PC-9 (cell line): ENCODE measurements at regions not wholly inside any gene's neighbourhood (a gene's known extent, or its start where the extent isn't known, plus 50 kb on each side); places are given as distances from the start of the nearest gene placed in this dataset.
A peak's percentile ranks its signal among the peaks of the same experiment; 100 is the strongest.

Experiments used
- BruUV-seq: library from RNA; stranded (reverse); fragments of 400-500 nt; replicated peaks from 2 replicates; lab custom pipeline; 2021; lab: Mats Ljungman, UMichigan
- CTCF ChIA-PET: fragments of 300-600 bp; sonication (Branson Sonifier 250); formaldehyde crosslinking; loops from one replicate; lab custom pipeline; 2022; ENCODE audit warnings: antibody characterized with exemption; lab: Charles Lee
- POLR2A ChIA-PET: fragments of 300-600 bp; sonication (Branson Sonifier 250); formaldehyde crosslinking; loops from one replicate; lab custom pipeline; 2022; ENCODE audit warnings: antibody characterized with exemption; ENCODE audit not compliant: unreplicated experiment; lab: Charles Lee
- DNase-seq, 2 experiments: peaks; one replicate each; pipeline versions ENCODE4 v3.0.0 to v3.0.0-alpha.2; 2015 to 2022; ENCODE audit warnings: mixed read lengths in 1 of 2
- H2AFZ ChIP-seq: fragments of 200-600 bp; sonication (generic); 2 replicates; pipeline ENCODE4 v1.8.1; 2017; ENCODE audit warnings: antibody characterized with exemption
- H3F3A ChIP-seq: fragments of 200-600 bp; sonication (generic); 2 replicates; pipeline ENCODE4 v1.8.1; 2017; ENCODE audit warnings: antibody characterized with exemption, mild to moderate bottlenecking, low read depth; ENCODE audit not compliant: insufficient read depth
- H3K27ac ChIP-seq: fragments of 200-600 bp; sonication (generic); 2 replicates; pipeline ENCODE4 v1.6.1; 2016; ENCODE audit warnings: mixed run types
- H3K27me3 ChIP-seq: fragments of 200-600 bp; sonication (generic); 2 replicates; pipeline ENCODE4 v1.6.1; 2016; ENCODE audit warnings: low read depth, mixed run types; ENCODE audit not compliant: insufficient read depth
- H3K36me3 ChIP-seq: fragments of 200-600 bp; sonication (generic); 2 replicates; pipeline ENCODE4 v1.6.1; 2016; ENCODE audit warnings: low read depth, mixed run types
- H3K4me1 ChIP-seq: fragments of 200-600 bp; sonication (generic); replicated peaks from 2 replicates; pipeline ENCODE4 v1.6.1; 2016; ENCODE audit warnings: mixed run types; ENCODE audit not compliant: insufficient read depth
- H3K4me2 ChIP-seq: fragments of 200-600 bp; sonication (generic); 2 replicates; pipeline ENCODE4 v1.6.1; 2017; ENCODE audit warnings: mixed run types
- H3K4me3 ChIP-seq: fragments of 200-600 bp; sonication (generic); 2 replicates; pipeline ENCODE4 v1.6.1; 2016; ENCODE audit warnings: mixed run types
- H3K79me2 ChIP-seq: fragments of 200-600 bp; sonication (generic); 2 replicates; pipeline ENCODE4 v1.6.1; 2017; ENCODE audit warnings: low read depth, mixed run types
- H3K9me2 ChIP-seq: fragments of 200-600 bp; sonication (generic); 2 replicates; pipeline ENCODE4 v1.8.1; 2017; ENCODE audit warnings: mild to moderate bottlenecking; ENCODE audit not compliant: insufficient read depth
- H3K9me3 ChIP-seq: fragments of 200-600 bp; sonication (generic); 2 replicates; pipeline ENCODE4 v1.8.1; 2016; ENCODE audit warnings: low read depth; ENCODE audit not compliant: insufficient read depth
- H4K20me1 ChIP-seq: fragments of 200-600 bp; sonication (generic); 2 replicates; pipeline ENCODE4 v1.8.1; 2017; ENCODE audit not compliant: insufficient read depth
- EZH2 ChIP-seq: fragments of 200-600 bp; sonication (generic); IDR thresholded peaks from 2 replicates; pipeline ENCODE4 v1.8.0; 2017; ENCODE audit warnings: antibody characterized with exemption, low read depth
- intact Hi-C: fragments of 100-400 bp; cut with micrococcal nuclease; formaldehyde crosslinking; loops from one replicate; pipeline ENCODE4 v1.10.0; 2022; ENCODE audit not compliant: unreplicated experiment
- TF ChIP-seq, protein P1 (sequence below): fragments of 200-600 bp; sonication (generic); conservative IDR thresholded peaks from 2 replicates; pipeline ENCODE4 v1.6.1; 2017; ENCODE audit warnings: mixed run types, antibody characterized with exemption, mild to moderate bottlenecking, moderate library complexity

DNA sequence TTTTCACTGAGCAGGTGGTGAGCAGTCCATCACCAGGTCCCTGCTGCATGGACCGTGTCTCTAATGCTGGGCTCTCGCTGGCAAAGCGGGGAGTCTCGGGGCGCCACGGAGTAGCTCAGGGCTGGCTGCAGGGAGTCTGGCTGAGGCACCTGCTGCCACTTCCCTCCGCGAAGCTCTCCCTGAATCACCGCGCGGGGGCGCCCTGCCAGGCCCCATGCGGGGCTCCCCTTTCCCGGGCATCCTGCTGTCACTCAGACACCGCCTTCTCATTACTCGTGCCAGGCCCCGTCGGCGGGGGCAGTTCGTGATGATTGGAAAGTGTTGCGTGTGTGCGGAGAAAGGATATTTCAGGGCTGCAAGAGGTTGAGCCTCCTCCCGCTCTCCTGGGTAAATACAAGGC is 335.8 kb downstream of the IRX2 start:
- H3K4me2 ChIP-seq = no peak overlapping the region
- H3K79me2 ChIP-seq = no peaks in the 10 kb centered on the region
- no peaks in the 10 kb centered on the region for H3K9me3 ChIP-seq
- peaks cover 100% of the 10 kb centered on the region for H3K27me3 ChIP-seq
- no peaks in the 10 kb centered on the region for H3F3A ChIP-seq
- ChIA-PET POLR2A (no interaction called here), CTCF (no interaction called here)
- no peak overlapping the region for H2AFZ ChIP-seq
- no peaks in the 10 kb centered on the region for H3K4me1 ChIP-seq
- H3K27ac ChIP-seq = no peak overlapping the region
- intact Hi-C loops = no loop called here
- no peaks in the 10 kb centered on the region for H4K20me1 ChIP-seq
- TF ChIP-seq, protein P1, sequence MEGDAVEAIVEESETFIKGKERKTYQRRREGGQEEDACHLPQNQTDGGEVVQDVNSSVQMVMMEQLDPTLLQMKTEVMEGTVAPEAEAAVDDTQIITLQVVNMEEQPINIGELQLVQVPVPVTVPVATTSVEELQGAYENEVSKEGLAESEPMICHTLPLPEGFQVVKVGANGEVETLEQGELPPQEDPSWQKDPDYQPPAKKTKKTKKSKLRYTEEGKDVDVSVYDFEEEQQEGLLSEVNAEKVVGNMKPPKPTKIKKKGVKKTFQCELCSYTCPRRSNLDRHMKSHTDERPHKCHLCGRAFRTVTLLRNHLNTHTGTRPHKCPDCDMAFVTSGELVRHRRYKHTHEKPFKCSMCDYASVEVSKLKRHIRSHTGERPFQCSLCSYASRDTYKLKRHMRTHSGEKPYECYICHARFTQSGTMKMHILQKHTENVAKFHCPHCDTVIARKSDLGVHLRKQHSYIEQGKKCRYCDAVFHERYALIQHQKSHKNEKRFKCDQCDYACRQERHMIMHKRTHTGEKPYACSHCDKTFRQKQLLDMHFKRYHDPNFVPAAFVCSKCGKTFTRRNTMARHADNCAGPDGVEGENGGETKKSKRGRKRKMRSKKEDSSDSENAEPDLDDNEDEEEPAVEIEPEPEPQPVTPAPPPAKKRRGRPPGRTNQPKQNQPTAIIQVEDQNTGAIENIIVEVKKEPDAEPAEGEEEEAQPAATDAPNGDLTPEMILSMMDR = no peak; the same call in 1 of the 2 replicates
- TF ChIP-seq EZH2 = no peak
- no peaks in the 10 kb centered on the region for H3K9me2 ChIP-seq
- no TSS peak for BruUV-seq
- DNase-seq = peak in 1 of 2 experiments; percentile 11
- no peaks in the 10 kb centered on the region for H3K36me3 ChIP-seq
- no peak overlapping the region for H3K4me3 ChIP-seq

DNA sequence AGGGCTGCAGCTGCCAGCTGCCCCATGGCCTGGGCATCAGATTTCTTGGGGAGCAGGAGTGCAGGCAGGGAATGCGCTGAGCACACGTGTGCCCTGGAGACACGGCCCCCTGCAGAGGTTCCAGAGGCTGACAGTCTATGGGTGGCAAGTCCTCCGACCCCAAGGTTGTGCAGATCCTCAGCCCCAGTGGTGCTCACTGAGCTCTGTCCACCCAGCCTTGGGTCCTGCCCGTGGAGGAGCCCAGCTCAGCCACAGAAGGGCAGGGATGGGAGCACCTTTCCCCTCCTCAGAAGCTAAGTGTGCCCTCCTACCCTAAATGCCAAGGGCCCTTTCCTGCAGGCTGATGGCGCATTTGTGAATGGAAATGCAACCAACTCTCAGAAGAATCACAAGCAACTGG is 341.0 kb downstream of the IRX2 start:
- no peaks in the 10 kb centered on the region for H3K9me3 ChIP-seq
- BruUV-seq = no TSS peak
- H3K36me3 ChIP-seq = no peaks in the 10 kb centered on the region
- no peaks in the 10 kb centered on the region for H3K9me2 ChIP-seq
- no peak for TF ChIP-seq EZH2
- TF ChIP-seq, protein P1 = no peak
- H3F3A ChIP-seq = no peaks in the 10 kb centered on the region
- H3K79me2 ChIP-seq = no peaks in the 10 kb centered on the region
- no peaks in the 10 kb centered on the region for H4K20me1 ChIP-seq
- no peak overlapping the region for H3K4me3 ChIP-seq
- ChIA-PET CTCF (no interaction called here), POLR2A (no interaction called here)
- H3K27ac ChIP-seq = no peak overlapping the region
- H2AFZ ChIP-seq = no peak overlapping the region
- H3K4me1 ChIP-seq = no peaks in the 10 kb centered on the region
- no peak for DNase-seq
- peaks cover 63% of the 10 kb centered on the region for H3K27me3 ChIP-seq
- intact Hi-C loops = no loop called here
- no peak overlapping the region for H3K4me2 ChIP-seq

DNA sequence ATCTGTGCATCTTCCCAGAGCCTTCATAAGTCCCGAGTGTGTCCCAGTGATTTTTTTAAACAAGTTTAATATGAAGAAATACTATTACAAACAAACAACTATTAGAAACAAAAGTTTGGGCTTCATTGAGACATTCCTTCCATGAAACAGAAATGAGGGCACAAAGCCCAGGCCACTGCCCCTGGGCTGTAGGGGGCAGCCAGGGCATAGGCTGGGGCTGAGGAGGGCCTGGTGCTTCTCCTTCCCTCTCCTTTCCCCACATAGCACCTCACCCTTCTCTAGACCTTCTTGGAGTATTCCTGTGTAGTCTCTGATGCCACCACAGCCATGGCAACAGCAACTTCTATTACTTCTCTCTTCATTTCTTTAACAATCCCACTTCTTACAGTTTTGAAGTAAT is 348.2 kb downstream of the IRX2 start:
- H4K20me1 ChIP-seq = no peaks in the 10 kb centered on the region
- no peaks in the 10 kb centered on the region for H3K9me2 ChIP-seq
- no TSS peak for BruUV-seq
- peaks cover 9% of the 10 kb centered on the region for H3K27me3 ChIP-seq
- no peaks in the 10 kb centered on the region for H3K36me3 ChIP-seq
- no peaks in the 10 kb centered on the region; the same call in 1 of the 2 replicates for H3K9me3 ChIP-seq
- DNase-seq = no peak
- no peaks in the 10 kb centered on the region for H3K4me1 ChIP-seq
- no peak overlapping the region for H3K4me3 ChIP-seq
- intact Hi-C loops = no loop called here
- H3K4me2 ChIP-seq = no peak overlapping the region
- no peak overlapping the region for H3K27ac ChIP-seq
- H3K79me2 ChIP-seq = no peaks in the 10 kb centered on the region
- TF ChIP-seq, protein P1 = no peak
- TF ChIP-seq EZH2 = no peak
- POLR2A ChIA-PET = no interaction called here
- H3F3A ChIP-seq = no peaks in the 10 kb centered on the region
- CTCF ChIA-PET = no interaction called here
- H2AFZ ChIP-seq = no peak overlapping the region
